GM12878 (cell line): ENCODE measurements at regions not wholly inside any gene's neighbourhood (a gene's known extent, or its start where the extent isn't known, plus 50 kb on each side); places are given as distances from the start of the nearest gene placed in this dataset.

Source experiments
- ATF2 ChIP-seq: IDR thresholded peaks from 2 replicates; pipeline ENCODE4 v1.6.1; 2012; ENCODE audit warnings: low read length, inconsistent platforms
- BCLAF1 ChIP-seq: fragments of 450-650 bp; IDR thresholded peaks from 2 replicates; pipeline ENCODE4 v1.6.1; 2017; ENCODE audit warnings: antibody characterized with exemption, mild to moderate bottlenecking, moderate library complexity
- CTCF ChIP-seq, 3 experiments: IDR thresholded peaks in 2 of 3; conservative IDR thresholded peaks in 1 of 3; 2 replicates each; pipeline ENCODE4 v1.5.1; 2011; ENCODE audit warnings: low read depth in 3 of 3, low read length in 3 of 3, mild to moderate bottlenecking in 3 of 3, control low read depth in 2 of 3, moderate library complexity in 2 of 3, inconsistent platforms in 1 of 3, mixed read lengths in 1 of 3; ENCODE audit not compliant: control insufficient read depth in 2 of 3, insufficient read depth in 1 of 3; ENCODE audit errors: extremely low read depth in 1 of 3
- MTA2 ChIP-seq: fragments of 450-650 bp; IDR thresholded peaks from 2 replicates; pipeline ENCODE4 v1.6.1; 2016; ENCODE audit warnings: low read depth, mild to moderate bottlenecking, moderate library complexity
- NFIC ChIP-seq: IDR thresholded peaks from 2 replicates; pipeline ENCODE4 v1.6.1; 2012; ENCODE audit warnings: low read depth, mild to moderate bottlenecking, inconsistent platforms, low read length, moderate library complexity
- NR2F1 ChIP-seq: fragments of 450-650 bp; conservative IDR thresholded peaks from 2 replicates; pipeline ENCODE4 v1.6.1; 2017; ENCODE audit warnings: mild to moderate bottlenecking
- PBX3 ChIP-seq: IDR thresholded peaks from 2 replicates; pipeline ENCODE4 v1.6.1; 2011; ENCODE audit warnings: mild to moderate bottlenecking, low read depth, low read length, moderate library complexity; ENCODE audit not compliant: insufficient replicate concordance
- RAD51 ChIP-seq: fragments of 450-650 bp; IDR thresholded peaks from 2 replicates; pipeline ENCODE4 v1.6.1; 2016; ENCODE audit warnings: moderate library complexity, mild to moderate bottlenecking, inconsistent platforms
- RB1 ChIP-seq: fragments of 450-650 bp; formaldehyde crosslinking; IDR thresholded peaks from 2 replicates; pipeline ENCODE4 v1.6.1; 2017; ENCODE audit warnings: mild to moderate bottlenecking, borderline replicate concordance
- SKIL ChIP-seq: fragments of 450-650 bp; IDR thresholded peaks from 2 replicates; pipeline ENCODE4 v1.6.1; 2017; ENCODE audit warnings: mild to moderate bottlenecking, low read depth, inconsistent platforms; ENCODE audit not compliant: poor library complexity, severe bottlenecking
- SRF ChIP-seq, 2 experiments: IDR thresholded peaks; 2 replicates each; pipeline ENCODE4 v1.6.1; 2011; ENCODE audit warnings: low read depth in 2 of 2, low read length in 2 of 2, mild to moderate bottlenecking in 1 of 2, moderate library complexity in 1 of 2
- SUPT20H ChIP-seq: IDR thresholded peaks from 2 replicates; pipeline ENCODE4 v1.6.1; 2011; ENCODE audit warnings: low read depth, mild to moderate bottlenecking, low read length, moderate library complexity, borderline replicate concordance; ENCODE audit not compliant: control insufficient read depth
- TAF1 ChIP-seq: IDR thresholded peaks from 2 replicates; pipeline ENCODE4 v1.6.1; 2011; ENCODE audit warnings: mild to moderate bottlenecking, low read depth, low read length, borderline replicate concordance
- TBL1XR1 ChIP-seq: IDR thresholded peaks from 2 replicates; pipeline ENCODE4 v1.6.1; 2012; ENCODE audit warnings: low read depth, low read length, improper control_type of control experiment
- ZBED1 ChIP-seq: IDR thresholded peaks from 2 replicates; pipeline ENCODE4 v1.6.1; 2016; ENCODE audit warnings: borderline replicate concordance
- ZBTB11 ChIP-seq: fragments of 450-650 bp; formaldehyde crosslinking; IDR thresholded peaks from 2 replicates; pipeline ENCODE4 v1.5.0; 2022; ENCODE audit warnings: mild to moderate bottlenecking, missing genetic modification characterization
- ZSCAN29 ChIP-seq: fragments of 450-650 bp; IDR thresholded peaks from 2 replicates; pipeline ENCODE4 v1.6.1; 2017; ENCODE audit warnings: mild to moderate bottlenecking, moderate library complexity

GRCh38 chr2:196413821-196414274 is 225.7 kb upstream of the CCDC150 start (continued):
- no peak for TF ChIP-seq RB1
- TF ChIP-seq SUPT20H, result no peak
- peak; percentile 39 for TF ChIP-seq PBX3
- peak; percentile 37; the same call in 1 of the 2 replicates for TF ChIP-seq MTA2
- TF ChIP-seq ZBED1, result no peak; the same call in 1 of the 2 replicates
- no peak for TF ChIP-seq CTCF (IDR thresholded peaks at IDR 0.05 in 2 of 3, conservative IDR thresholded peaks at IDR 0.05 in 1 of 3; ENCODE audit: control insufficient read depth in 2 of 3, extremely low read depth in 1 of 3, insufficient read depth in 1 of 3, low read depth in 3 of 3, low read length in 3 of 3)
- TF ChIP-seq BCLAF1, result no peak
- peak; percentile 48; the same call in 1 of the 2 replicates for TF ChIP-seq RAD51
- no peak; the same call in 1 of the 2 replicates for TF ChIP-seq TAF1
- TF ChIP-seq SRF (IDR thresholded peaks at IDR 0.05; ENCODE audit: low read depth in 2 of 2, low read length in 2 of 2), result no peak
- no peak for TF ChIP-seq NFIC
- TF ChIP-seq NR2F1, result no peak
- TF ChIP-seq ZSCAN29, result no peak
- no peak for TF ChIP-seq ATF2
- TF ChIP-seq ZBTB11 (CRISPR knock-in tag), result no peak
- peak; percentile 47 for TF ChIP-seq SKIL
- TF ChIP-seq TBL1XR1, result no peak
